ENCODE measurements at regions not wholly inside any gene's neighbourhood (a gene's known extent, or its start where the extent isn't known, plus 50 kb on each side); places are given as distances from the start of the nearest gene placed in this dataset.

GRCh38 chr7:118713039-118713438 lies 488.5 kb downstream of the ANKRD7 start:
- H3K27ac Mint-ChIP-seq = no peak overlapping the region
- no peaks in the 10 kb centered on the region for H3K27me3 Mint-ChIP-seq
- no peaks in the 10 kb centered on the region for H3K9me3 Mint-ChIP-seq
- no peak overlapping the region for H3K4me3 Mint-ChIP-seq
- H3K36me3 Mint-ChIP-seq (ENCODE audit: low read depth) = no peaks in the 10 kb centered on the region
- no peaks in the 10 kb centered on the region for H3K4me1 Mint-ChIP-seq
- intact Hi-C loops (cut with micrococcal nuclease) = no loop called here
- no peak for DNase-seq

DNA sequence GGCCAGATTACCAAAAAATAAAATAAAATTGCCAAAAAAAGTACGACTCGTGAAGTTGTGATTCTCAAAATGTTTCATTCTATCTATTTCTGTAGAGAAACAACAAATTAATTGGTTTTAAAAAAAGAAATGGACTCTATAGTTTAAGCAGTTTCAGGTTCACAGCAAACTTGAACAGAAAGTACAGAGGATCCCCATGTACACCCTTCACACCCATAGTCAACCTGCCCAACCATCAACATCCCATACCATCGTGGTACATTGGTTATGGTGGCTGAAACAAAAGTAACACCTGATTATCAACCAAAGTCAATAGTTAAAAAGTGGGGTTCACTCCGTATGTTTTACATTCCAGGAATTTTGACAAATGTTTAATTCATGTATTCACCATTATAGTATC lies 496.1 kb downstream of the ANKRD7 start:
- Mint-ChIP-seq H3K27me3 (no peaks in the 10 kb centered on the region), H3K4me1 (no peaks in the 10 kb centered on the region), H3K9me3 (no peaks in the 10 kb centered on the region), H3K27ac (no peak overlapping the region), H3K36me3 (ENCODE audit: low read depth) (no peaks in the 10 kb centered on the region), H3K4me3 (no peak overlapping the region)
- intact Hi-C loops (cut with micrococcal nuclease) = no loop called here
- DNase-seq = no peak

DNA sequence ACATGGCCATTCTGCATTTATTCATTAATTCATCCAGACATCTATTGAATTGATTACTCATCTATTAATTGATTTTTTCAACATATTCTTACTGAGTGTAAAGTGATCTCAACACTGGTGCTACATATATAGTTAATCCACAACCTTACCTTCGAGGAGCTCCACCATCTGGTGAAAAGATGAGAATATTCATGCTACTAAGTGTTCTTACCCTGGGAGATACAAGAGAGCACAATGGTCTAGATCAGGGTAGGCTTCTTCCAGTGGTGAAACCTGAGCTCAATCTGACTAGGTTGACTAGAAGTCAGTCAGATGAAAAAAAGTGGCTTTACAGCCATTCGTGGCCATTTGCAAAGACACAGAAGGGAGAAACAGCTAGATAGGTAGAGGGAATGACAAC lies 507.4 kb downstream of the ANKRD7 start:
- Mint-ChIP-seq H3K9me3 (peaks cover 4% of the 10 kb centered on the region), H3K4me3 (no peak overlapping the region), H3K4me1 (no peaks in the 10 kb centered on the region), H3K36me3 (ENCODE audit: low read depth) (no peaks in the 10 kb centered on the region), H3K27ac (no peak overlapping the region), H3K27me3 (no peaks in the 10 kb centered on the region)
- no peak for DNase-seq
- intact Hi-C loops (cut with micrococcal nuclease) = no loop called here

- Mint-ChIP-seq H3K4me3 (no peak overlapping the region), H3K27me3 (no peaks in the 10 kb centered on the region), H3K36me3 (ENCODE audit: low read depth) (no peaks in the 10 kb centered on the region), H3K4me1 (no peaks in the 10 kb centered on the region), H3K27ac (no peak overlapping the region), H3K9me3 (no peaks in the 10 kb centered on the region)
- intact Hi-C loops (cut with micrococcal nuclease) = no loop called here
- no peak for DNase-seq
These were observed 510.0 kb downstream of the ANKRD7 start for GRCh38 chr7:118734541-118734940.

- Mint-ChIP-seq H3K4me3 (no peak overlapping the region), H3K4me1 (no peaks in the 10 kb centered on the region), H3K36me3 (ENCODE audit: low read depth) (no peaks in the 10 kb centered on the region), H3K27ac (no peak overlapping the region), H3K27me3 (no peaks in the 10 kb centered on the region), H3K9me3 (no peaks in the 10 kb centered on the region)
- intact Hi-C loops (cut with micrococcal nuclease) = no loop called here
- DNase-seq = no peak
These were observed 510.9 kb downstream of the ANKRD7 start for GRCh38 chr7:118735441-118735840.

GRCh38 chr7:118737935-118738334 lies 513.4 kb downstream of the ANKRD7 start:
- H3K4me3 Mint-ChIP-seq = no peak overlapping the region
- no peaks in the 10 kb centered on the region for H3K4me1 Mint-ChIP-seq
- no peaks in the 10 kb centered on the region for H3K36me3 Mint-ChIP-seq (ENCODE audit: low read depth)
- DNase-seq = no peak
- no peaks in the 10 kb centered on the region for H3K9me3 Mint-ChIP-seq
- intact Hi-C loops (cut with micrococcal nuclease) = no loop called here
- H3K27me3 Mint-ChIP-seq = no peaks in the 10 kb centered on the region
- H3K27ac Mint-ChIP-seq = no peak overlapping the region

DNA sequence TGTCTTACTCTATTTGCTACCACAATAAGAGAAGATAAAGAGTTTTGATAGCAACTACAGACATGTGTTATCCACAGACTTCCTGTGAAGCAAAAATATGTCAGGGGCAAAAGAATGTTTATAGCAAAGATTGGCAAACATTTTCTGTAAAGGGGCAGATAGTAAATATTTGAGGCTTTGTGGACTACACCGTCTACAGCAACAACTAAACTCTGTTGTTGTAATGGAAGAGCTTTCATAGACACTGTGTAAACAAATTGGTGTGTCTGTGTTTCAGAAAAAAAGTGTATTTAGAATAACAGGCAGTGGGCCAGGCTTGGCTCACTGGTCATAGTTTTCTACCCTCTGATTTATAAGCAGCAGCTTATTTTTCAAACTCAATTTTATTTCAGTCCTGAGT lies 521.4 kb downstream of the ANKRD7 start:
- no peaks in the 10 kb centered on the region for H3K4me1 Mint-ChIP-seq
- H3K4me3 Mint-ChIP-seq = no peak overlapping the region
- H3K36me3 Mint-ChIP-seq (ENCODE audit: low read depth) = no peaks in the 10 kb centered on the region
- H3K27ac Mint-ChIP-seq = no peak overlapping the region
- H3K9me3 Mint-ChIP-seq = no peaks in the 10 kb centered on the region
- H3K27me3 Mint-ChIP-seq = no peaks in the 10 kb centered on the region
- DNase-seq = no peak
- intact Hi-C loops (cut with micrococcal nuclease) = no loop called here

GRCh38 chr7:118747473-118747872 lies 523.0 kb downstream of the ANKRD7 start:
- intact Hi-C loops (cut with micrococcal nuclease) = no loop called here
- Mint-ChIP-seq H3K27me3 (no peaks in the 10 kb centered on the region), H3K4me3 (no peak overlapping the region), H3K36me3 (ENCODE audit: low read depth) (no peaks in the 10 kb centered on the region), H3K27ac (no peak overlapping the region), H3K9me3 (no peaks in the 10 kb centered on the region), H3K4me1 (no peaks in the 10 kb centered on the region)
- no peak for DNase-seq

GRCh38 chr7:118753479-118753878 lies 529.0 kb downstream of the ANKRD7 start:
- Mint-ChIP-seq H3K9me3 (no peaks in the 10 kb centered on the region), H3K27me3 (no peaks in the 10 kb centered on the region), H3K4me3 (no peak overlapping the region), H3K27ac (no peak overlapping the region), H3K36me3 (ENCODE audit: low read depth) (no peaks in the 10 kb centered on the region), H3K4me1 (no peaks in the 10 kb centered on the region)
- intact Hi-C loops (cut with micrococcal nuclease) = no loop called here
- DNase-seq = no peak

GRCh38 chr7:118754608-118755007 lies 530.1 kb downstream of the ANKRD7 start:
- Mint-ChIP-seq H3K27ac (no peak overlapping the region), H3K36me3 (ENCODE audit: low read depth) (no peaks in the 10 kb centered on the region), H3K9me3 (no peaks in the 10 kb centered on the region), H3K4me3 (no peak overlapping the region), H3K27me3 (no peaks in the 10 kb centered on the region), H3K4me1 (no peaks in the 10 kb centered on the region)
- intact Hi-C loops (cut with micrococcal nuclease) = no loop called here
- no peak for DNase-seq

DNA sequence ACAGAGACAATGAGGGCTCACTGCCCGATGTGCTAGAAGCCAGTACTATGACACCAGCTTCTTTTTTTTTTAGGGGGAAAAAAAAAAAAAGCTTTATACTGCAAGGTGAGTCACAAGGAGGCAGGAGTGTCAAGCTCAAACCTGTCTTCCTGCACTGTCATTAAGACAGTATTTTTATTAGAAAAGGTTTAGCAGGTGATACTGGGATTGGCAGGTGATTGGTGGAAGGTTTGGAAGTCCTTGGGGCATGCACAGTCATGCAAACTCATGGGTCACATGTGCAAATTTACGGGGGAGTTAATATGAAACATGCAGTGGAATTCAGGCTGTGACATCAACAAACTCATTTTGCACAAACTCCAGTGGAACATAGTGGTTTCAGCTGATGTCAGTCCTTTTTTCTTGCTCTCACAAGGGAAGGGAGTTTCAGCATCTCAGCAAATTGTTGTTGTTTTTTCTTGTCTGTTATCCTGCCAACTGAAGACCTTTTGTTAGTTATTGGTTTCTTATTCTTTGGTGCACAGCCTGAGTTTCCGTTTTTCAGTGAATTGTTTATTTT lies 530.6 kb downstream of the ANKRD7 start:
- no peak for DNase-seq
- Mint-ChIP-seq H3K4me1 (no peaks in the 10 kb centered on the region), H3K27ac (no peak overlapping the region), H3K9me3 (no peaks in the 10 kb centered on the region), H3K36me3 (ENCODE audit: low read depth) (no peaks in the 10 kb centered on the region), H3K4me3 (no peak overlapping the region), H3K27me3 (no peaks in the 10 kb centered on the region)
- intact Hi-C loops (cut with micrococcal nuclease) = no loop called here

DNA sequence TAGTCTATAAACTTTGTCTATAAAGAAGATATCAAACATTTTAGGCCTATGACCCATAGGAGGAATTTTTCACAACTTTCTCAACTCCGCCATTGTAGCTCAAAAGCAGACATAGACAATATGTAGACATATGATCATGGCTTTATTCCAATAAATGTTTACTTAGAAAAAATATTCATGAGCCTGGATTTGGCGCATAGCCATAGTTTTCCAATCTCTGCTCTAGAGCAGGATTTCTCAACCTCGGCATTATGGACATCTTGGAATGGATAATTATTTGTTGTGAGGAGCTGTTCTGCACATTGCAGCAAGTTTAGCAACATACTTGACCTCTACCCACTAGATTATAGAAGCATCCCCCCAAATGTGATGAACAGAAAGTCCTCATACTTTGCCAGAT lies 532.6 kb downstream of the ANKRD7 start:
- H3K27me3 Mint-ChIP-seq = no peaks in the 10 kb centered on the region

GRCh38 chr7:118758582-118758981 lies 534.1 kb downstream of the ANKRD7 start:
- intact Hi-C loops (cut with micrococcal nuclease) = no loop called here
- Mint-ChIP-seq H3K36me3 (ENCODE audit: low read depth) (no peaks in the 10 kb centered on the region), H3K4me1 (no peaks in the 10 kb centered on the region), H3K9me3 (no peaks in the 10 kb centered on the region), H3K27me3 (no peaks in the 10 kb centered on the region), H3K4me3 (no peak overlapping the region), H3K27ac (no peak overlapping the region)
- DNase-seq = no peak

More for the DNA sequence above, 532.6 kb downstream of the ANKRD7 start:
- no peak for DNase-seq
- H3K4me3 Mint-ChIP-seq = no peak overlapping the region
- H3K27ac Mint-ChIP-seq = no peak overlapping the region
- H3K9me3 Mint-ChIP-seq = no peaks in the 10 kb centered on the region
- H3K4me1 Mint-ChIP-seq = no peaks in the 10 kb centered on the region
- intact Hi-C loops (cut with micrococcal nuclease) = no loop called here
- H3K36me3 Mint-ChIP-seq (ENCODE audit: low read depth) = no peaks in the 10 kb centered on the region

- H3K9me3 Mint-ChIP-seq = no peaks in the 10 kb centered on the region
- intact Hi-C loops (cut with micrococcal nuclease) = no loop called here
- no peaks in the 10 kb centered on the region for H3K27me3 Mint-ChIP-seq
- H3K4me1 Mint-ChIP-seq = no peaks in the 10 kb centered on the region
- no peak overlapping the region for H3K27ac Mint-ChIP-seq
- H3K36me3 Mint-ChIP-seq (ENCODE audit: low read depth) = no peaks in the 10 kb centered on the region
- no peak overlapping the region for H3K4me3 Mint-ChIP-seq
- no peak for DNase-seq
These were observed 535.4 kb downstream of the ANKRD7 start for GRCh38 chr7:118759921-118760320.

GRCh38 chr7:118762451-118762850 lies 537.9 kb downstream of the ANKRD7 start:
- Mint-ChIP-seq H3K4me3 (no peak overlapping the region), H3K27ac (no peak overlapping the region), H3K4me1 (no peaks in the 10 kb centered on the region), H3K36me3 (ENCODE audit: low read depth) (no peaks in the 10 kb centered on the region), H3K9me3 (no peaks in the 10 kb centered on the region), H3K27me3 (no peaks in the 10 kb centered on the region)
- intact Hi-C loops (cut with micrococcal nuclease) = no loop called here
- no peak for DNase-seq
